ENCODE measurements at regions not wholly inside any gene's neighbourhood (a gene's known extent, or its start where the extent isn't known, plus 50 kb on each side); places are given as distances from the start of the nearest gene placed in this dataset.

DNA sequence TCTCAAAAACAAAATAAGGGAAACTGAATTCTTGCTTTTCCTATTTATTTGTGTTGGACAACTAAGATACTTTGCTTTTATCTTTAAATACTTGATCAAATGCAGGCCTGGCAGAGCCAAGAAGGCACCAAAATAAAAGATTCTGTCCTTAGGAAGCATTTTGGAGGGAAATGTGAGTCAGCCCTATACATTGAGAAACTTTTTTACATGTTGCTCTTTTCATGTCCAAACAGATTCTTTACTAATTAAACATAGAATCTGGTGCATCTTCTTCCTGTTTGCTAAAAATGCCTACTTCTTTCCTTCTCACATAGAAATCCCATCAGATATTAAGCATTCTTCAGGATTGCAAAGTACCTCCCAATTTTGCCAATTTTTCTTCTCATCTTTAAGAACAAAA lies 1160.4 kb downstream of the EFNA5 start:
- TF ChIP-seq POLR2A (IDR thresholded peaks at IDR 0.05; ENCODE audit: low read depth, low read length) (no peak), EZH2 (IDR thresholded peaks at IDR 0.05; ENCODE audit: borderline replicate concordance, low read depth, low read length, severe bottlenecking) (no peak), JUN (IDR thresholded peaks at IDR 0.05; ENCODE audit: borderline replicate concordance, insufficient read depth, insufficient read length, low read depth) (no peak), MYC (IDR thresholded peaks at IDR 0.05; ENCODE audit: low read depth, low read length) (no peak), POLR2AphosphoS5 (IDR thresholded peaks at IDR 0.05; ENCODE audit: insufficient read depth, low read depth, low read length) (no peak), GATA2 (IDR thresholded peaks at IDR 0.05; ENCODE audit: insufficient read depth, insufficient read length, low read depth, low read length) (no peak), FOS (IDR thresholded peaks at IDR 0.05; ENCODE audit: borderline replicate concordance, insufficient read depth, low read length) (no peak)
- TF ChIP-seq, protein P1, sequence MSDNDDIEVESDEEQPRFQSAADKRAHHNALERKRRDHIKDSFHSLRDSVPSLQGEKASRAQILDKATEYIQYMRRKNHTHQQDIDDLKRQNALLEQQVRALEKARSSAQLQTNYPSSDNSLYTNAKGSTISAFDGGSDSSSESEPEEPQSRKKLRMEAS (IDR thresholded peaks at IDR 0.05; ENCODE audit: insufficient read depth, insufficient read length) = no peak
- TF ChIP-seq, protein P2, sequence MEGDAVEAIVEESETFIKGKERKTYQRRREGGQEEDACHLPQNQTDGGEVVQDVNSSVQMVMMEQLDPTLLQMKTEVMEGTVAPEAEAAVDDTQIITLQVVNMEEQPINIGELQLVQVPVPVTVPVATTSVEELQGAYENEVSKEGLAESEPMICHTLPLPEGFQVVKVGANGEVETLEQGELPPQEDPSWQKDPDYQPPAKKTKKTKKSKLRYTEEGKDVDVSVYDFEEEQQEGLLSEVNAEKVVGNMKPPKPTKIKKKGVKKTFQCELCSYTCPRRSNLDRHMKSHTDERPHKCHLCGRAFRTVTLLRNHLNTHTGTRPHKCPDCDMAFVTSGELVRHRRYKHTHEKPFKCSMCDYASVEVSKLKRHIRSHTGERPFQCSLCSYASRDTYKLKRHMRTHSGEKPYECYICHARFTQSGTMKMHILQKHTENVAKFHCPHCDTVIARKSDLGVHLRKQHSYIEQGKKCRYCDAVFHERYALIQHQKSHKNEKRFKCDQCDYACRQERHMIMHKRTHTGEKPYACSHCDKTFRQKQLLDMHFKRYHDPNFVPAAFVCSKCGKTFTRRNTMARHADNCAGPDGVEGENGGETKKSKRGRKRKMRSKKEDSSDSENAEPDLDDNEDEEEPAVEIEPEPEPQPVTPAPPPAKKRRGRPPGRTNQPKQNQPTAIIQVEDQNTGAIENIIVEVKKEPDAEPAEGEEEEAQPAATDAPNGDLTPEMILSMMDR (IDR thresholded peaks at IDR 0.05; ENCODE audit: extremely low read depth in 1 of 2, insufficient read depth in 1 of 2, low read depth in 1 of 2, low read length in 2 of 2) = no peak

Data from endothelial cell of umbilical vein (primary cell).